Caco-2 (cell line): ENCODE measurements at regions not wholly inside any gene's neighbourhood (a gene's known extent, or its start where the extent isn't known, plus 50 kb on each side); places are given as distances from the start of the nearest gene placed in this dataset.

Experiments
- BruUV-seq: library from RNA; stranded (reverse); fragments of 400-500 nt; replicated peaks from 2 replicates; lab custom pipeline; 2021; lab: Mats Ljungman, UMichigan
- CTCF ChIA-PET: fragments of 300-600 bp; sonication (Branson Sonifier 250); formaldehyde crosslinking; loops from one replicate; lab custom pipeline; 2022; ENCODE audit warnings: antibody characterized with exemption; lab: Charles Lee
- POLR2A ChIA-PET: fragments of 300-600 bp; sonication (Branson Sonifier 250); formaldehyde crosslinking; loops from one replicate; lab custom pipeline; 2022; ENCODE audit warnings: antibody characterized with exemption; lab: Charles Lee
- DNase-seq, 2 experiments: peaks; one replicate each; pipeline versions ENCODE4 v3.0.0 to v3.0.0-alpha.2; 2020 to 2022
- H3K27me3 ChIP-seq: replicated peaks from 2 replicates; pipeline ENCODE4 v1.6.0; 2011; ENCODE audit warnings: low read length; ENCODE audit not compliant: control insufficient read depth, insufficient read depth
- H3K36me3 ChIP-seq: 2 replicates; pipeline ENCODE4 v1.5.1; 2011; ENCODE audit warnings: low read length; ENCODE audit not compliant: control insufficient read depth, insufficient read depth
- H3K4me1 ChIP-seq: fragments of 250-450 bp; sonication (Bioruptor Pico); 2 replicates; pipeline ENCODE4 v1.5.1; 2020; ENCODE audit warnings: mild to moderate bottlenecking
- H3K4me3 ChIP-seq: 2 replicates; pipeline ENCODE4 v1.5.1; 2011; ENCODE audit warnings: low read depth, mild to moderate bottlenecking, control low read depth, low read length
- H3K9me3 ChIP-seq: fragments of 250-450 bp; sonication (Bioruptor Pico); 2 replicates; pipeline ENCODE4 v1.5.1; 2020; ENCODE audit warnings: mild to moderate bottlenecking, moderate library complexity
- H3K27ac Mint-ChIP-seq: one replicate; pipeline ENCODE4 v1.8.0; 2022; ENCODE audit warnings: mixed read lengths; ENCODE audit not compliant: unreplicated experiment
- H3K27me3 Mint-ChIP-seq: one replicate; pipeline ENCODE4 v1.8.0; 2022; ENCODE audit warnings: mixed read lengths; ENCODE audit not compliant: insufficient read depth, unreplicated experiment
- H3K36me3 Mint-ChIP-seq: one replicate; pipeline ENCODE4 v1.8.0; 2022; ENCODE audit warnings: mild to moderate bottlenecking, mixed read lengths; ENCODE audit not compliant: insufficient read depth, unreplicated experiment
- H3K4me1 Mint-ChIP-seq: one replicate; pipeline ENCODE4 v1.8.0; 2022; ENCODE audit warnings: low read depth, mixed read lengths; ENCODE audit not compliant: unreplicated experiment
- H3K4me3 Mint-ChIP-seq: one replicate; pipeline ENCODE4 v1.8.0; 2022; ENCODE audit warnings: mild to moderate bottlenecking, moderate library complexity, mixed read lengths; ENCODE audit not compliant: unreplicated experiment
- H3K9me3 Mint-ChIP-seq: one replicate; pipeline ENCODE4 v1.8.0; 2022; ENCODE audit warnings: mixed read lengths; ENCODE audit not compliant: unreplicated experiment
- intact Hi-C: fragments of 100-400 bp; cut with micrococcal nuclease; formaldehyde crosslinking; loops from one replicate; pipeline ENCODE4 v1.10.0; 2022; ENCODE audit not compliant: unreplicated experiment
- TF ChIP-seq, protein P1 (sequence below), 2 experiments: fragments of 200-600 bp in 1 of 2; IDR thresholded peaks; 1 replicate in 1 of 2; 2 replicates in 1 of 2; pipeline versions ENCODE4 v1.5.1 to v1.8.0; 2011 to 2022; ENCODE audit warnings: antibody characterized with exemption in 1 of 2, control low read depth in 1 of 2, inconsistent platforms in 1 of 2, low read depth in 1 of 2, low read length in 1 of 2, mild to moderate bottlenecking in 1 of 2, moderate library complexity in 1 of 2; ENCODE audit not compliant: insufficient read depth in 1 of 2, severe bottlenecking in 1 of 2, unreplicated experiment in 1 of 2

DNA sequence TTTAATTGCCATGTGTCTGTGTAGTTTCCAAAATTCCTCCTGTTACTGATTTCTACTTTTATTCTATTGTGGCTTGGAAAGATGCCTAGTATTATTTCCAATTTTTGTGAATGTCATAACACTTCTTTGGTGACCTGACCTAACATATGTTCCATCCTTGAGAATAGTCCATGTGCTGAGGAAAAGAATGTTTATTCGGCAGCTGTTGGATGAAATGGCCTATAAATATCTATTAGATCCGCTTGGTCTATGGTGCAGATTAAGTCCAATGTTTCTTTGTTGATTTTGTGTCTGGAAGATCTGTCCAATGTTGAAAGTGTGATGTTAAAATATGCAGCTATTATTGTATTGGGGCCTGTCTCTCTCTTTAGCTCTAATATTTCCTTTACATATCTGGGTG, 219.2 kb upstream of the HDX start:
- TF ChIP-seq, protein P1, sequence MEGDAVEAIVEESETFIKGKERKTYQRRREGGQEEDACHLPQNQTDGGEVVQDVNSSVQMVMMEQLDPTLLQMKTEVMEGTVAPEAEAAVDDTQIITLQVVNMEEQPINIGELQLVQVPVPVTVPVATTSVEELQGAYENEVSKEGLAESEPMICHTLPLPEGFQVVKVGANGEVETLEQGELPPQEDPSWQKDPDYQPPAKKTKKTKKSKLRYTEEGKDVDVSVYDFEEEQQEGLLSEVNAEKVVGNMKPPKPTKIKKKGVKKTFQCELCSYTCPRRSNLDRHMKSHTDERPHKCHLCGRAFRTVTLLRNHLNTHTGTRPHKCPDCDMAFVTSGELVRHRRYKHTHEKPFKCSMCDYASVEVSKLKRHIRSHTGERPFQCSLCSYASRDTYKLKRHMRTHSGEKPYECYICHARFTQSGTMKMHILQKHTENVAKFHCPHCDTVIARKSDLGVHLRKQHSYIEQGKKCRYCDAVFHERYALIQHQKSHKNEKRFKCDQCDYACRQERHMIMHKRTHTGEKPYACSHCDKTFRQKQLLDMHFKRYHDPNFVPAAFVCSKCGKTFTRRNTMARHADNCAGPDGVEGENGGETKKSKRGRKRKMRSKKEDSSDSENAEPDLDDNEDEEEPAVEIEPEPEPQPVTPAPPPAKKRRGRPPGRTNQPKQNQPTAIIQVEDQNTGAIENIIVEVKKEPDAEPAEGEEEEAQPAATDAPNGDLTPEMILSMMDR (IDR thresholded peaks at IDR 0.05; ENCODE audit: insufficient read depth in 1 of 2, low read depth in 1 of 2, low read length in 1 of 2, severe bottlenecking in 1 of 2, unreplicated experiment in 1 of 2) = no peak
- Mint-ChIP-seq H3K36me3 (no peaks in the 10 kb centered on the region), H3K27ac (no peak overlapping the region), H3K27me3 (no peaks in the 10 kb centered on the region), H3K4me3 (no peak overlapping the region), H3K4me1 (no peaks in the 10 kb centered on the region), H3K9me3 (no peaks in the 10 kb centered on the region)
- H3K4me1 ChIP-seq = no peaks in the 10 kb centered on the region
- intact Hi-C loops = no loop called here
- H3K27me3 ChIP-seq = no peaks in the 10 kb centered on the region
- BruUV-seq = no TSS peak
- no peaks in the 10 kb centered on the region for H3K36me3 ChIP-seq
- CTCF ChIA-PET = no interaction called here
- DNase-seq = no peak
- no peaks in the 10 kb centered on the region for H3K9me3 ChIP-seq
- POLR2A ChIA-PET = no interaction called here
- H3K4me3 ChIP-seq = no peak overlapping the region

DNA sequence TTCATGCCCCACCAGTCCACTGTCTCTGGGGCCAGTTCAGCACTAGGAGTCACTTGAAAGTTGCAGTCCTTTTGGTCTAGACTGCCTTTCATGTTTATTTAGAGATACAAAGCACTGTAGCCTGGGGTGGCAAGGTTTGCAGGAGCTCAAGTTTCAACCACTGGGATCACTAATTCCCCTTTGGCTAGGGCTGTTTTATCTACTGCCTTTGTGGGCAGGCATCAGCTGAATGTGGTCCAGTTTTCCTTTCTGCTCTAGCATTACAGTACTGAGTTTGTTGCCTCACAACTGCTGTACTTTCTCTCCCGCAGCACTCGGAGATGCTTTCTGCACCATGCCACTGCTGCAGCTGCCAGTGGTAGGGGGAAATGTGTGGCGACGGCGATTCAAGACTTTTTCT, 222.3 kb upstream of the HDX start:
- Histone ChIP-seq H3K36me3 (no peaks in the 10 kb centered on the region), H3K4me1 (no peaks in the 10 kb centered on the region), H3K9me3 (no peaks in the 10 kb centered on the region), H3K4me3 (no peak overlapping the region), H3K27me3 (no peaks in the 10 kb centered on the region)
- ChIA-PET CTCF (no interaction called here), POLR2A (no interaction called here)
- H3K27ac Mint-ChIP-seq = no peak overlapping the region
- no peaks in the 10 kb centered on the region for H3K36me3 Mint-ChIP-seq
- H3K4me1 Mint-ChIP-seq = no peaks in the 10 kb centered on the region
- no peak for DNase-seq
- intact Hi-C loops = no loop called here
- H3K9me3 Mint-ChIP-seq = no peaks in the 10 kb centered on the region
- TF ChIP-seq, protein P1 (IDR thresholded peaks at IDR 0.05; ENCODE audit: insufficient read depth in 1 of 2, low read depth in 1 of 2, low read length in 1 of 2, severe bottlenecking in 1 of 2, unreplicated experiment in 1 of 2) = no peak
- H3K4me3 Mint-ChIP-seq = no peak overlapping the region
- H3K27me3 Mint-ChIP-seq = no peaks in the 10 kb centered on the region
- no TSS peak for BruUV-seq

DNA sequence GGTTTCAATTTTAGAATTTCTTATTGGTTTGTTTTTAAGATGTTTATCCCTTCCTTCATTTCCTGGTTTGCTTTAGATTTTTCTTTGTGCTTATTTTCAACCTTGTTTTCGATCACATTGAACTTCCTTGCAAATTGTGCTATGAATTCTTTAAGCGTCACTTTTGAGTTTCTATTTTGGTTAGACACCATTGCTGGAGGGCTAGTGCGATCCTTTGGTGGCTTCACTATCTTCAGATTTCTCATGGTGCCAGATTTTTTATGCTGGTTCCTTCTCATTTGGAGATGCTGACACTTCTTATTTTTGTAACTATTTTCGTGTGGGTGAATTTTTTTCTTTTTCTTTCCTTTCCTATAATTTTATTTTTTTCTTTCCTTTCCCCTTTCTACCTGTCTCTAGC, 227.2 kb upstream of the HDX start:
- H3K36me3 Mint-ChIP-seq = no peaks in the 10 kb centered on the region

More for the DNA sequence above, 227.2 kb upstream of the HDX start:
- ChIA-PET CTCF (interaction anchor here (1.0 to 1.3 kb wide), 2 partner anchors 178 to 324 kb away, joined by 3 to 9 read pairs; no protein-coding TSS in a partner anchor), POLR2A (no interaction called here)
- Mint-ChIP-seq H3K27me3 (no peaks in the 10 kb centered on the region), H3K9me3 (peaks cover 12% of the 10 kb centered on the region), H3K27ac (no peak overlapping the region), H3K4me3 (no peak overlapping the region), H3K4me1 (peaks cover 5% of the 10 kb centered on the region)
- Histone ChIP-seq H3K9me3 (no peaks in the 10 kb centered on the region), H3K36me3 (no peaks in the 10 kb centered on the region), H3K4me1 (peaks cover 1% of the 10 kb centered on the region), H3K27me3 (no peaks in the 10 kb centered on the region), H3K4me3 (no peak overlapping the region)
- intact Hi-C loops = loop anchor here (1.0 kb wide), 2 partner anchors 178 to 324 kb away; no protein-coding TSS in a partner anchor
- TF ChIP-seq, protein P1 (IDR thresholded peaks at IDR 0.05; ENCODE audit: insufficient read depth in 1 of 2, low read depth in 1 of 2, low read length in 1 of 2, severe bottlenecking in 1 of 2, unreplicated experiment in 1 of 2) = no peak
- no peak for DNase-seq
- BruUV-seq = no TSS peak
